Loucy (cell line): ENCODE measurements at regions not wholly inside any gene's neighbourhood (a gene's known extent, or its start where the extent isn't known, plus 50 kb on each side); places are given as distances from the start of the nearest gene placed in this dataset.

Experiments used
- H2AFZ ChIP-seq: fragments of 200-600 bp; sonication (generic); 2 replicates; pipeline ENCODE4 v1.6.0; 2016; ENCODE audit warnings: antibody characterized with exemption, mild to moderate bottlenecking, low read length, moderate library complexity
- H3F3A ChIP-seq: fragments of 200-600 bp; 2 replicates; pipeline ENCODE4 v1.6.0; 2016; ENCODE audit warnings: antibody characterized with exemption, low read depth, mild to moderate bottlenecking
- H3K27me3 ChIP-seq: fragments of 200-600 bp; sonication (generic); 2 replicates; pipeline ENCODE4 v1.6.1; 2014; ENCODE audit warnings: low read length, mild to moderate bottlenecking; ENCODE audit not compliant: insufficient read depth, poor library complexity, severe bottlenecking
- H3K36me3 ChIP-seq: fragments of 200-600 bp; sonication (generic); 2 replicates; pipeline ENCODE4 v1.6.1; 2016; ENCODE audit warnings: low read length; ENCODE audit not compliant: insufficient read depth
- H3K4me1 ChIP-seq: fragments of 200-600 bp; sonication (generic); 2 replicates; pipeline ENCODE4 v1.5.1; 2014; ENCODE audit warnings: low read length, mild to moderate bottlenecking; ENCODE audit not compliant: insufficient read depth, poor library complexity, severe bottlenecking
- H3K4me2 ChIP-seq: fragments of 200-600 bp; sonication (generic); 2 replicates; pipeline ENCODE4 v1.6.0; 2014; ENCODE audit warnings: antibody characterized with exemption, low read length, low read depth, mild to moderate bottlenecking; ENCODE audit not compliant: poor library complexity, severe bottlenecking
- H3K4me3 ChIP-seq: fragments of 200-600 bp; sonication (generic); 2 replicates; pipeline ENCODE4 v1.5.1; 2014; ENCODE audit warnings: low read length, mild to moderate bottlenecking, mixed read lengths; ENCODE audit not compliant: poor library complexity, severe bottlenecking
- H3K79me2 ChIP-seq: fragments of 200-600 bp; sonication (generic); 2 replicates; pipeline ENCODE4 v1.6.1; 2014; ENCODE audit warnings: low read length; ENCODE audit not compliant: insufficient read depth
- H3K9ac ChIP-seq: fragments of 200-600 bp; sonication (generic); 2 replicates; pipeline ENCODE4 v1.6.0; 2014; ENCODE audit warnings: mild to moderate bottlenecking, low read depth, low read length, moderate library complexity; ENCODE audit not compliant: poor library complexity, severe bottlenecking
- H3K9me2 ChIP-seq: fragments of 200-600 bp; sonication (generic); replicated peaks from 2 replicates; pipeline ENCODE4 v1.6.1; 2016; ENCODE audit warnings: low read depth, low read length, mixed read lengths
- H3K9me3 ChIP-seq: fragments of 200-600 bp; sonication (generic); 2 replicates; pipeline ENCODE4 v1.6.1; 2014; ENCODE audit warnings: mild to moderate bottlenecking, antibody characterized with exemption, low read length, low read depth; ENCODE audit not compliant: insufficient read depth
- H4K20me1 ChIP-seq: fragments of 200-600 bp; sonication (generic); 2 replicates; pipeline ENCODE4 v1.6.0; 2014; ENCODE audit warnings: antibody characterized with exemption, low read length, mild to moderate bottlenecking; ENCODE audit not compliant: insufficient read depth, poor library complexity, severe bottlenecking
- EZH2phosphoT487 ChIP-seq: fragments of 200-600 bp; IDR thresholded peaks from 2 replicates; pipeline ENCODE4 v1.6.1; 2018; ENCODE audit warnings: antibody characterized with exemption, mild to moderate bottlenecking, moderate library complexity, borderline replicate concordance
- TF ChIP-seq, protein P1 (sequence below): fragments of 200-600 bp; sonication (generic); conservative IDR thresholded peaks from 2 replicates; pipeline ENCODE4 v1.5.1; 2014; ENCODE audit warnings: mild to moderate bottlenecking, antibody characterized with exemption, low read length

DNA sequence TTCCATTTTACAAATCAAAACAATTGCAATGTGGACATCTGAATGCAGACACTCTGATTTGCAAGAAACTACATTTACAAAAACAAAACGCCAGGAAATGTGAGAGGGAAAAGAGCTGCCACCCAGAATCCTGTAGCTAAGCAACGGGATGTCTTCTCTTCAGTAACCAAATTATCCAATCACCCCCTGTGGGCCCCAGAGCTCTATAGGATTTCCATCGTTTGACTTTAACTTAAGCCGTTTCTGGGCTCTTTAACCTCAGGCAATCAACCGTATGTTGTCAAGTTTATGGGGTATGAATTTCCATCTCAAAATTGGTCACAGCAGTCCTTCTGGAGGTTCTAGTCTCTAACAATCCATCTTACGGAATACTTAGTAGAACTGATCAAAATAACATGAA lies 240.5 kb downstream of the ETV1 start:
- no peak overlapping the region for H3K4me2 ChIP-seq
- no peaks in the 10 kb centered on the region for H3K36me3 ChIP-seq
- no peaks in the 10 kb centered on the region for H3F3A ChIP-seq
- TF ChIP-seq, protein P1, sequence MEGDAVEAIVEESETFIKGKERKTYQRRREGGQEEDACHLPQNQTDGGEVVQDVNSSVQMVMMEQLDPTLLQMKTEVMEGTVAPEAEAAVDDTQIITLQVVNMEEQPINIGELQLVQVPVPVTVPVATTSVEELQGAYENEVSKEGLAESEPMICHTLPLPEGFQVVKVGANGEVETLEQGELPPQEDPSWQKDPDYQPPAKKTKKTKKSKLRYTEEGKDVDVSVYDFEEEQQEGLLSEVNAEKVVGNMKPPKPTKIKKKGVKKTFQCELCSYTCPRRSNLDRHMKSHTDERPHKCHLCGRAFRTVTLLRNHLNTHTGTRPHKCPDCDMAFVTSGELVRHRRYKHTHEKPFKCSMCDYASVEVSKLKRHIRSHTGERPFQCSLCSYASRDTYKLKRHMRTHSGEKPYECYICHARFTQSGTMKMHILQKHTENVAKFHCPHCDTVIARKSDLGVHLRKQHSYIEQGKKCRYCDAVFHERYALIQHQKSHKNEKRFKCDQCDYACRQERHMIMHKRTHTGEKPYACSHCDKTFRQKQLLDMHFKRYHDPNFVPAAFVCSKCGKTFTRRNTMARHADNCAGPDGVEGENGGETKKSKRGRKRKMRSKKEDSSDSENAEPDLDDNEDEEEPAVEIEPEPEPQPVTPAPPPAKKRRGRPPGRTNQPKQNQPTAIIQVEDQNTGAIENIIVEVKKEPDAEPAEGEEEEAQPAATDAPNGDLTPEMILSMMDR = no peak
- no peak for TF ChIP-seq EZH2phosphoT487
- no peak overlapping the region for H3K9ac ChIP-seq
- H3K27me3 ChIP-seq = no peaks in the 10 kb centered on the region
- H3K9me2 ChIP-seq = no peaks in the 10 kb centered on the region
- no peaks in the 10 kb centered on the region for H3K79me2 ChIP-seq
- H3K4me1 ChIP-seq = no peaks in the 10 kb centered on the region
- no peak overlapping the region for H3K4me3 ChIP-seq
- H2AFZ ChIP-seq = no peak overlapping the region
- H4K20me1 ChIP-seq = no peaks in the 10 kb centered on the region
- no peaks in the 10 kb centered on the region for H3K9me3 ChIP-seq

DNA sequence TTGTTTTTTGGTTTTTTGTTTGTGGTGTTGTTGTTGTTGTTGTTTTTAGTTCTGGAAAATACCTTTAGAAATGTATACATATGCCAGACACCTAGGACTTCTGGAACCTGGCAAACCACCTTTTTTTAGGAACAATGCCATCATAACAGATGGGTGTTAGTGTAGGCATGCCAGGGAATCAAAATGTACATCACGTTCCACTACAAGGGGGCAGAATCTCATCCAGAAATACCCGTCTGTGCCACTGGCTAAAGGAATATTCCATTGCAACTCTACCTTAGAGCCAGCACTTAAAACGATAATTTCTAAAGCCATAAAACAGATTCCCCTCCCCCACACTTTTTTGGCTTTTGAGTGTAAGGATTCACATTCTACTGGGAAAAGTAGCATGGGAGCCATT lies 239.8 kb downstream of the ETV1 start:
- Histone ChIP-seq H3K27me3 (no peaks in the 10 kb centered on the region), H2AFZ (no peak overlapping the region), H3K4me2 (no peak overlapping the region), H3K4me1 (no peaks in the 10 kb centered on the region), H4K20me1 (no peaks in the 10 kb centered on the region), H3K9ac (no peak overlapping the region), H3F3A (no peaks in the 10 kb centered on the region), H3K9me3 (no peaks in the 10 kb centered on the region), H3K9me2 (no peaks in the 10 kb centered on the region), H3K79me2 (no peaks in the 10 kb centered on the region), H3K4me3 (no peak overlapping the region), H3K36me3 (no peaks in the 10 kb centered on the region)
- TF ChIP-seq EZH2phosphoT487 = no peak
- TF ChIP-seq, protein P1 = no peak

DNA sequence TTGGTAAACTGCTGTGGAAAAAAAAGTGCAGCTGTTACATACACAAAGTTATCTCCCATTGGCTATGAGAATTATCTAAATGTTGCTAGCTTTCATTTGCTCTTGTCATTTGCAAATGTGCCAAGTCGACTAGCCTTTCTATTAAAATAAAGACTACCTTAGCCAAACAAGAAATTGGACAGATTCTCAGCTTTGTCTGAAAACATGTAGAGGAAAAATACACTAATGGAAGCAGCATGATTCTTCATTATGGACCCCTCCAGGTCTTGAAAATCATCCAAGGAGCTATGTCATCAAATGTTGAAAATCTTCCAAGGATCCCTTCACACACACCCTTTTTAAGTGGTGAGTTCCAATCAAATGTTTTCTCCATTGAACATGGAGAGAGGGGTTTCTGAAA lies 237.7 kb downstream of the ETV1 start:
- Histone ChIP-seq H3K27me3 (no peaks in the 10 kb centered on the region), H3K9ac (no peak overlapping the region), H3F3A (no peaks in the 10 kb centered on the region), H3K79me2 (no peaks in the 10 kb centered on the region), H3K4me3 (no peak overlapping the region), H3K4me2 (no peak overlapping the region), H4K20me1 (no peaks in the 10 kb centered on the region), H3K36me3 (no peaks in the 10 kb centered on the region), H3K9me3 (no peaks in the 10 kb centered on the region), H3K4me1 (no peaks in the 10 kb centered on the region), H2AFZ (no peak overlapping the region), H3K9me2 (no peaks in the 10 kb centered on the region)
- TF ChIP-seq EZH2phosphoT487 = no peak
- TF ChIP-seq, protein P1 = no peak
